NCI-H1694 treated with DMSO at 0.1 percent for 48 hours (cell line): ENCODE measurements at regions not wholly inside any gene's neighbourhood (a gene's known extent, or its start where the extent isn't known, plus 50 kb on each side); places are given as distances from the start of the nearest gene placed in this dataset.
A peak's percentile ranks its signal among the peaks of the same experiment; 100 is the strongest.

Experiments
- DNase-seq: peaks from one replicate; lab custom pipeline; 2025; lab: John Stamatoyannopoulos, UW

GRCh38 chr13:71082631-71083030, 784.4 kb downstream of the DACH1 start:
- no peak for DNase-seq

- DNase-seq, result no peak
Observed at GRCh38 chr13:71079638-71080037, 787.4 kb downstream of the DACH1 start.

- no peak for DNase-seq
Observed at GRCh38 chr13:71068041-71068440, 799.0 kb downstream of the DACH1 start.

GRCh38 chr13:71067165-71067815, 799.7 kb downstream of the DACH1 start:
- no peak for DNase-seq

- no peak for DNase-seq
Observed at GRCh38 chr13:71056581-71056980, 810.4 kb downstream of the DACH1 start.

- DNase-seq, result no peak
Observed at GRCh38 chr13:71055644-71056043, 811.4 kb downstream of the DACH1 start.

- DNase-seq, result no peak
Observed at GRCh38 chr13:71055047-71055446, 812.0 kb downstream of the DACH1 start.

- DNase-seq, result no peak
Observed at GRCh38 chr13:71054358-71054757, 812.6 kb downstream of the DACH1 start.

GRCh38 chr13:71051573-71051972, 815.4 kb downstream of the DACH1 start:
- DNase-seq, result no peak

GRCh38 chr13:71046360-71047079, 820.5 kb downstream of the DACH1 start:
- DNase-seq, result no peak

GRCh38 chr13:71045101-71045500, 821.9 kb downstream of the DACH1 start:
- peak; percentile 0 for DNase-seq

- DNase-seq, result no peak
Observed at GRCh38 chr13:71039440-71039839, 827.6 kb downstream of the DACH1 start.

GRCh38 chr13:71034018-71034417, 833.0 kb downstream of the DACH1 start:
- DNase-seq, result no peak

GRCh38 chr13:71033026-71033425, 834.0 kb downstream of the DACH1 start:
- DNase-seq, result no peak

GRCh38 chr13:71030784-71031183, 836.2 kb downstream of the DACH1 start:
- no peak for DNase-seq

GRCh38 chr13:71028884-71029283, 838.1 kb downstream of the DACH1 start:
- no peak for DNase-seq

- DNase-seq, result no peak
Observed at GRCh38 chr13:71021825-71022422, 845.1 kb downstream of the DACH1 start.

GRCh38 chr13:71018995-71019394, 848.0 kb downstream of the DACH1 start:
- no peak for DNase-seq

- DNase-seq, result no peak
Observed at GRCh38 chr13:71018544-71018943, 848.5 kb downstream of the DACH1 start.

GRCh38 chr13:71017607-71018006, 849.4 kb downstream of the DACH1 start:
- DNase-seq, result no peak

- no peak for DNase-seq
Observed at GRCh38 chr13:71015516-71015915, 851.5 kb downstream of the DACH1 start.

GRCh38 chr13:71015021-71015420, 852.0 kb downstream of the DACH1 start:
- DNase-seq, result no peak

- no peak for DNase-seq
Observed at GRCh38 chr13:71005919-71006318, 861.1 kb downstream of the DACH1 start.
